Osteocyte (in vitro differentiated cells): ENCODE measurements at regions not wholly inside any gene's neighbourhood (a gene's known extent, or its start where the extent isn't known, plus 50 kb on each side); places are given as distances from the start of the nearest gene placed in this dataset.

Experiments
- DNase-seq: peaks from one replicate; pipeline ENCODE4 v3.0.0; 2021; ENCODE audit warnings: mixed read lengths; ENCODE audit not compliant: unreplicated experiment; ENCODE audit errors: extremely low spot score
- H3K27ac Mint-ChIP-seq: one replicate; pipeline ENCODE4 v1.8.0; 2021; ENCODE audit warnings: mild to moderate bottlenecking, mixed read lengths; ENCODE audit not compliant: unreplicated experiment
- H3K27me3 Mint-ChIP-seq: one replicate; pipeline ENCODE4 v1.8.0; 2021; ENCODE audit warnings: mixed read lengths; ENCODE audit not compliant: unreplicated experiment
- H3K36me3 Mint-ChIP-seq: one replicate; pipeline ENCODE4 v1.8.0; 2021; ENCODE audit warnings: mixed read lengths; ENCODE audit not compliant: unreplicated experiment
- H3K4me1 Mint-ChIP-seq: one replicate; pipeline ENCODE4 v1.8.0; 2021; ENCODE audit warnings: mixed read lengths; ENCODE audit not compliant: unreplicated experiment
- H3K4me3 Mint-ChIP-seq: one replicate; pipeline ENCODE4 v1.8.0; 2021; ENCODE audit warnings: mild to moderate bottlenecking, moderate library complexity, mixed read lengths; ENCODE audit not compliant: unreplicated experiment
- H3K9me3 Mint-ChIP-seq: one replicate; pipeline ENCODE4 v1.8.0; 2021; ENCODE audit warnings: mixed read lengths; ENCODE audit not compliant: unreplicated experiment
- CTCF ChIP-seq: fragments of 200-600 bp; sonication (generic); IDR thresholded peaks from 2 replicates; pipeline ENCODE4 v1.5.0; 2021; ENCODE audit warnings: antibody characterized with exemption, mild to moderate bottlenecking, moderate library complexity

GRCh38 chr4:160386846-160387245 lies 1284.0 kb downstream of the RAPGEF2 start:
- H3K4me3 Mint-ChIP-seq: no peak overlapping the region
- peaks cover 13% of the 10 kb centered on the region for H3K9me3 Mint-ChIP-seq
- peaks cover 19% of the 10 kb centered on the region for H3K4me1 Mint-ChIP-seq
- peaks cover 2% of the 10 kb centered on the region for H3K36me3 Mint-ChIP-seq
- no peak for DNase-seq
- H3K27ac Mint-ChIP-seq: peak overlapping the region; percentile 79
- TF ChIP-seq CTCF: no peak
- no peaks in the 10 kb centered on the region for H3K27me3 Mint-ChIP-seq

- TF ChIP-seq CTCF: no peak
- H3K27me3 Mint-ChIP-seq: no peaks in the 10 kb centered on the region
- H3K9me3 Mint-ChIP-seq: peaks cover 4% of the 10 kb centered on the region
- H3K4me1 Mint-ChIP-seq: peaks cover 21% of the 10 kb centered on the region
- H3K27ac Mint-ChIP-seq: no peak overlapping the region
- peaks cover 2% of the 10 kb centered on the region for H3K36me3 Mint-ChIP-seq
- DNase-seq: no peak
- H3K4me3 Mint-ChIP-seq: no peak overlapping the region
Measured at GRCh38 chr4:160399826-160400225, 1296.9 kb downstream of the RAPGEF2 start.

GRCh38 chr4:160403081-160403480 lies 1300.2 kb downstream of the RAPGEF2 start:
- no peak overlapping the region for H3K27ac Mint-ChIP-seq
- no peak for TF ChIP-seq CTCF
- H3K4me1 Mint-ChIP-seq: peaks cover 32% of the 10 kb centered on the region
- peaks cover 2% of the 10 kb centered on the region for H3K36me3 Mint-ChIP-seq
- peaks cover 4% of the 10 kb centered on the region for H3K9me3 Mint-ChIP-seq
- H3K27me3 Mint-ChIP-seq: no peaks in the 10 kb centered on the region
- no peak for DNase-seq
- H3K4me3 Mint-ChIP-seq: no peak overlapping the region

GRCh38 chr4:160406263-160406825 lies 1303.5 kb downstream of the RAPGEF2 start:
- DNase-seq: no peak
- Mint-ChIP-seq H3K9me3 (no peaks in the 10 kb centered on the region), H3K36me3 (no peaks in the 10 kb centered on the region), H3K27me3 (no peaks in the 10 kb centered on the region), H3K4me1 (peaks cover 16% of the 10 kb centered on the region), H3K4me3 (no peak overlapping the region), H3K27ac (no peak overlapping the region)
- no peak for TF ChIP-seq CTCF

- TF ChIP-seq CTCF: no peak
- no peaks in the 10 kb centered on the region for H3K27me3 Mint-ChIP-seq
- H3K9me3 Mint-ChIP-seq: no peaks in the 10 kb centered on the region
- H3K27ac Mint-ChIP-seq: no peak overlapping the region
- no peak overlapping the region for H3K4me3 Mint-ChIP-seq
- no peaks in the 10 kb centered on the region for H3K36me3 Mint-ChIP-seq
- peaks cover 1% of the 10 kb centered on the region for H3K4me1 Mint-ChIP-seq
- DNase-seq: no peak
Measured at GRCh38 chr4:160414496-160414895, 1311.6 kb downstream of the RAPGEF2 start.
